HG02571 (cell line): ENCODE measurements at regions not wholly inside any gene's neighbourhood (a gene's known extent, or its start where the extent isn't known, plus 50 kb on each side); places are given as distances from the start of the nearest gene placed in this dataset.
A peak's percentile ranks its signal among the peaks of the same experiment; 100 is the strongest.

Experiments used
- ATAC-seq: cut with Tn5 transposase; IDR thresholded peaks from one replicate; pipeline ENCODE4 v1.9.1; 2021; ENCODE audit warnings: mild to moderate bottlenecking, moderate library complexity; ENCODE audit not compliant: unreplicated experiment

DNA sequence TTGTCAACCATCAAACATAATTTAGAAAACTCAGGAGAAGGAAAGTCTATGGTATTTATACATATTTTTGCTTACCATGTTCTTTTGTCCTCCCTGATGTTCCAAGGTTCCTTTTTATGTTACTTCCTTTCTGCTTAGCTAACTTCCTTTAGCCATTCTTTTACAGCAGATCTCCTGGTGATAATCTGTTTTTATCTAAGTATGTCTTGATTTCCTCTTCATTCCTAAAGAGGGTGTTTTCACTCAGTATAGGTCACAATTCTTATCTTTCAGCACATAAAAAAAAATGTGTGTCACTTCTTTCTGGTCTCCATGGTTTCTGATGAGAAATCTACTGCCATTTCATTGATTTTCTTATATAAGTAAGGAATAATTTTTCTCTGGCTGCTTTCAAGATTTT, 384.4 kb upstream of the PDE4D start:
- no peak for ATAC-seq

GRCh38 chr5:60274747-60275146, 381.2 kb upstream of the PDE4D start:
- ATAC-seq: no peak

DNA sequence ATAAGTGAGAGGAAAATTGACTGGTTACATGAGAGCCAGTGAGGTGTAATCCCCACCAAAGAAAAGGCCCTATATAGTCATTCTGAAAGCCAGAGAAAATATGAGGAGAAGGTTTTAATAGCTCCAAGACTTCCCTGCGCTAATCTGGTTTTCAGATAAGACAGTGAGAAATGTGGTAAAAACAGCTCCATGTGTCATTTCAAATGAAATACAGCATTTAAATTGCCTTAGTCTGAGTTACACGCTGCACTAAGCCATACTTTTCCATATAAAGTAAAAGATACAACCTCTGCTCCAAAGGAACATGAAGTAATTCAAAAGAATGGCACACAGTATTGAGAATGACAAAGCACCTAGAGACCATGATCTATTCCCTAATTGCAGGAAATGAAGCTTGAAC, 378.0 kb upstream of the PDE4D start:
- no peak for ATAC-seq

DNA sequence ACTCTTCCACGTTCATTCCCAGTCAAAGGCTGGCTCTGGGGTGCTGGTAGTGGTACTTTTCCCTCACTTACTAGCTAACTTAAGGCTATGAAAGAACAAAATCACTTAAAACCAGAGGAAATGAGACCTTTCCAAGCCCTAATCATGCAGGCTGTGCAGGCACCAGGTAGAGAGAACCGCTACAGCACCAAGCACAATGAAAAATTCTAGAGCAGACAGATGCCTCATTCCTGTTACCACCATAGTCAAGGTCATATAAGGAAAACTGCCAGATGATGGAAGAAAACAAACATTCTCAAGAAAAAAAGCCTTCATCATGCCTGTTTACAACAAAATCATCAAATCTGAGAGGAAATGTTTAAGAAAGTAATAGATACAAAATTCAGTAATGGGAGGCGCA, 374.4 kb upstream of the PDE4D start:
- no peak for ATAC-seq

DNA sequence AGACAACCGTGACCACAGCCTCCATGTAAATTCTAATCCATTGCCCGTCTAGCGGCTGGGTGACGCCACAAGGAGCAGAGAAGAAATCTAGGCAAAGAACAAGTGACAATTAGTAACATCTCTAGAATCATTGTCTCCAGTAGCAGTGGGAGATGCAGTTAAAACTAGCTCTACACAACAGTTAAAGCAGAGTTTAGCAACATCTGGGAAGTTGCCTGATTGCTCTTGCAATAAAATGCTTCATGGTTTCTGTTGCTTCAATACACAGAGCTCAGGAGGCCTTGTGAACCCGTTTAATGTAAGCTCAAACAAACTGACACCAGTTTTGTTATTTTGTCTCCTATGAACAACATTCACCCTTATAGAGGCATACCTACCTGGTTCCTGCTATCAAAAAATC, 369.8 kb upstream of the PDE4D start:
- no peak for ATAC-seq

DNA sequence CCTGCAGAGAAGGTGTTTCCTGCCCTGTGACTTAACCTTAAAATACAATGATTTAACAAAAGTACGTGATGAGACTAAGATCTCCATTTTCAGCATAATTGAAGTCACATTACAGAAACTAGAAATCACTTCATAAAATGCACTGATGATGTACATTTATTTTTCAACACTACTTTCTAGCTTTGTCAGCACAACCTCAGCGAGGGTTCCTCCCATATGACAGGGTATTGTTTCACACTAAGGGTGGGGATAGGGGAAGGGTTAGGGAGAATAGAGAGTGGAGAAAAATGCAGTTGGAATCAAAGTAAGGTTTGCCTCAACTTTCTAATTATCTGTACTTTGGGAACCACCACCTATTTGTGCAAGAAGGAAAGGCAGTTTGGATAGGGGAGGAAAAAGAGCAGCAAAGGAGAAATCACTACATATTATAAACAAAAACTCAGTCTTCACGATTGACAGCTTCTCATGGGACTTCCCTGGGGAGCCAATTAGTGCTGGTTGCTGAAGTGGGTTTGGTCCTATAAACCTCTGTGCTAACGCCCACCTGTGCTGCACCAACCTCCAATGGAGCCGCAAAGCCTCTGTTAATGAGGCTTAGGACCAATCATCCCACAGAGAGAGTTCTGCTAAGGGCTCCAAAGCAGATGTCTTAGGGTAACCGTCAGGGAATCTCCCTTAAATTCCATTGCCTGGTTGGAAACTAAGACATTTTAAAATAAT, 369.2 kb upstream of the PDE4D start:
- ATAC-seq: no peak

GRCh38 chr5:60261732-60262131, 368.2 kb upstream of the PDE4D start:
- no peak for ATAC-seq

DNA sequence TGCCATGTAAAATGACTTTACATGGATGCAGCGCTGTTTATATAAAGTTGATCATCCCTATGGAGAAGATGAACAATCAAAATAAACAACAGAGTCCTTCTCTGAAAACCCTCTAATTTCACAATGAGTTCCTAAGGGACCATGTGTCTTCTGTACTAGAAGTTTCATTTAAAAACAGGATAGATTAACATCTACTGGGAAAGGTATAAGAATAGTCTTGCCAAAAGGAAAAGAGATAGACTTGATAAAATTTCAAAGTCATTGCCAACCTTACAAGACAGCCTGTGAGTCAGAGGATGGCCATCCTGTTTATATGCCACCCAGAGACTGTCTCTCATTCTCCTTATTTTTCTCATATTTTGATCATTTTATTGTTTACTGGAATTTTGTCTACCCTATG, 367.1 kb upstream of the PDE4D start:
- ATAC-seq: no peak

GRCh38 chr5:60259730-60260129, 366.2 kb upstream of the PDE4D start:
- no peak for ATAC-seq

- no peak for ATAC-seq
Observed at GRCh38 chr5:60257596-60258271, 364.2 kb upstream of the PDE4D start.

- ATAC-seq: no peak
Observed at GRCh38 chr5:60256546-60256945, 363.0 kb upstream of the PDE4D start.

DNA sequence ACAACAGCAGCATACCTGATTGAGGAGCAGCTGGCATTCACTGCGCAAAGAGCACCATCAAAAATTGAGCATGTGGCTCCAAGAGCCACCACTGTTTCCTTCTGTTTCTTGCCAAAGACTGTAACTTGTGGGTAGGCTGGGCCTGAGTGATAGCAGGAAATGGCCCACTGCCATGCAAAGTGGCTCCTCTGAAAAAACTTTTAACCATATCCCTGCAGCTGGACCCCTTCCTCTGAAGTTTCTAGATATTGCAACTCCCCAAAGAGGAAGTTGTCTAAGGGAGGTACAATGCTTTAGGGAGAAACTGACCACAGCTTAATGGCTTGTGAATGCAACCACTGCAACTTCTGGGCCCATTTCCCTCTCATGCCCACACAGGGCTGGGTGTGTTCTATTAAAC, 355.4 kb upstream of the PDE4D start:
- ATAC-seq: peak; percentile 88

GRCh38 chr5:60243713-60244112, 350.2 kb upstream of the PDE4D start:
- ATAC-seq: no peak

- ATAC-seq: no peak
Observed at GRCh38 chr5:60232036-60232795, 338.7 kb upstream of the PDE4D start.

DNA sequence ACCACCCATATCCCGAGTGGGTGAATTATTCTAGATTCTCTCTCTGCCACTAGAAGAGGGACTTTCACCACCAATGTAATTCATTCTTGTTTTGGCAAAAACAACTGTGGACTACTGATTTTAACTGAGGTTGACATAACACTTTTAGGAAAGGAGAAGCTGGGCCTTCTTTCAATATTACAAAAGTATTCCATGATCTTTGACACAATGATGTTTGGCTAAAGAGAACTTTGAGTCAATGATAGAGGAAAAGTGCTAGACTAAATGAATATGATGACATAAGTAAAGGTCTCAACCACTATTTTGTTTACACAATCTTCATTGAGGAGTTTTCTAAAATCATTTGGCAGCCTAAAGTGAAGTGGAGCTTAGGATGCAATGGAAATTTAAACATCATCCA, 336.9 kb upstream of the PDE4D start:
- no peak for ATAC-seq

DNA sequence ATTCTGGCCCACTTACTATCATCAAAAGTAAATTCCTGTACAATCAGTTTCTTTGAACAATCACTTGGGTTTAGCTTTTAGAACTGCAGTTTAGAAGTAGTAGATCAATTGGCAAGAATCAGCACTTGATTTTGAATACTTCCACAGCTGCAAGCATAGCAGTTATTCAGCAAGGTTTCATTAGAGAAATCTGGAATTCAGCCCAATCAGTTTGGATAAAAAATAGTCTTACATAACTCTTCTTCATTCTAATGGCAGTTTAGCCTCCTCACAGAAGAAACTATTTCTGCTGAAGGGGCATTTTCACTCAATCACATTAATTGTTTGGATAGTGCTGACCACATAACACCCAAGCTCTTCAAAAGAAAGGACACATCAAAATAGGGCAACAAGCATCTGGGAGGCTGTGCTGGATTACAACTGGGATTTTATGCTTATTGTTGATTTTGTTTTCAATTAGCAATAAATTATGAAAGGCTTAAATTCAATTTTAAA, 336.2 kb upstream of the PDE4D start:
- no peak for ATAC-seq

- no peak for ATAC-seq
Observed at GRCh38 chr5:60228676-60229075, 335.1 kb upstream of the PDE4D start.

GRCh38 chr5:60226128-60226527, 332.6 kb upstream of the PDE4D start:
- no peak for ATAC-seq

GRCh38 chr5:60223342-60223741, 329.8 kb upstream of the PDE4D start:
- ATAC-seq: no peak

DNA sequence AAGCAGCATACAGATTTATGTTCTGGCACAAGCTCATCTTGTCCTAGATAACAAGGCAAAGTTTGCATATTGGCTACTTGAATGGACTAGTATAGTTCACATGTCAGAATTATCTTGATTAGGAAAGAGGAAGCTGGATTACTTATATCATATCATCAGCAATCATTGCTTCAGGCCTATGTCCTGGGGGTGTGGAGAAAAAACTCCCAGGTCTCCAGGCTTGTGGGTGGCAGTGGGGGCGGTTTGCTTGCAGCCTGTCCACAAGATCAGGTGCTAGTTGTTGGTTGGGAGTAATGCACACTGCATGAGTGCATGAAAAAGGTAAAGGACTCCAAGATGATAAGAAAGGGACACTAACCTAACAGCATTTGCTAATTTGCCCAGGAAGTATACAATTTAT, 326.4 kb upstream of the PDE4D start:
- no peak for ATAC-seq

- no peak for ATAC-seq
Observed at GRCh38 chr5:60210810-60211209, 317.3 kb upstream of the PDE4D start.
